HEK293 (cell line): ENCODE measurements at regions not wholly inside any gene's neighbourhood (a gene's known extent, or its start where the extent isn't known, plus 50 kb on each side); places are given as distances from the start of the nearest gene placed in this dataset.

Experiments
- CTCF ChIP-seq: fragments of 450-650 bp; formaldehyde crosslinking; IDR thresholded peaks from 2 replicates; pipeline ENCODE4 v1.5.1; 2016; ENCODE audit warnings: missing biosample characterization, missing genetic modification characterization
- ELK4 ChIP-seq: IDR thresholded peaks from 2 replicates; pipeline ENCODE4 v1.6.1; 2011; ENCODE audit warnings: mild to moderate bottlenecking, low read depth, low read length, borderline replicate concordance
- ZBTB1 ChIP-seq: fragments of 450-650 bp; formaldehyde crosslinking; IDR thresholded peaks from 2 replicates; pipeline ENCODE4 v1.5.1; 2016; ENCODE audit warnings: missing biosample characterization, missing genetic modification characterization
- ZNF561 ChIP-seq: fragments of 450-650 bp; IDR thresholded peaks from 2 replicates; pipeline ENCODE4 v1.5.1; 2018; ENCODE audit warnings: missing biosample characterization, missing genetic modification characterization, borderline replicate concordance

GRCh38 chr12:104815935-104816334 is 142.2 kb downstream of the SLC41A2 start:
- TF ChIP-seq CTCF (tag by site-specific recombination), result no peak
- TF ChIP-seq ZBTB1 (tag by site-specific recombination), result no peak
- TF ChIP-seq ELK4, result no peak
- no peak for TF ChIP-seq ZNF561 (tag by site-specific recombination)
